Chondrocyte (in vitro differentiated cells): ENCODE measurements at regions not wholly inside any gene's neighbourhood (a gene's known extent, or its start where the extent isn't known, plus 50 kb on each side); places are given as distances from the start of the nearest gene placed in this dataset.

ENCODE experiments used
- DNase-seq: peaks from one replicate; pipeline ENCODE4 v3.0.0; 2021; ENCODE audit warnings: mixed read lengths, low spot score
- H3K27ac Mint-ChIP-seq: one replicate; pipeline ENCODE4 v1.8.0; 2021; ENCODE audit warnings: mild to moderate bottlenecking, moderate library complexity, mixed read lengths; ENCODE audit not compliant: unreplicated experiment
- H3K27me3 Mint-ChIP-seq: 2 replicates; pipeline ENCODE4 v1.8.0; 2021; ENCODE audit warnings: low read depth, mixed read lengths
- H3K36me3 Mint-ChIP-seq: 2 replicates; pipeline ENCODE4 v1.8.0; 2021; ENCODE audit warnings: low read depth, mixed read lengths
- H3K4me1 Mint-ChIP-seq: 2 replicates; pipeline ENCODE4 v1.8.0; 2021; ENCODE audit warnings: low read depth, mild to moderate bottlenecking, mixed read lengths
- H3K4me3 Mint-ChIP-seq: one replicate; pipeline ENCODE4 v1.8.0; 2021; ENCODE audit warnings: mild to moderate bottlenecking, moderate library complexity, mixed read lengths; ENCODE audit not compliant: unreplicated experiment
- H3K9me3 Mint-ChIP-seq: 2 replicates; pipeline ENCODE4 v1.8.0; 2021; ENCODE audit warnings: low read depth, mixed read lengths
- TF ChIP-seq, protein P1 (sequence below): fragments of 200-600 bp; sonication (generic); IDR thresholded peaks from 2 replicates; pipeline ENCODE4 v1.5.0; 2021; ENCODE audit warnings: antibody characterized with exemption, mild to moderate bottlenecking, moderate library complexity

GRCh38 chr10:123289432-123289831 lies 135.2 kb downstream of the BUB3 start:
- no peak for DNase-seq
- Mint-ChIP-seq H3K4me3 (no peak overlapping the region), H3K36me3 (no peaks in the 10 kb centered on the region), H3K4me1 (no peaks in the 10 kb centered on the region), H3K27me3 (no peaks in the 10 kb centered on the region), H3K9me3 (peaks cover 11% of the 10 kb centered on the region), H3K27ac (no peak overlapping the region)
- TF ChIP-seq, protein P1, sequence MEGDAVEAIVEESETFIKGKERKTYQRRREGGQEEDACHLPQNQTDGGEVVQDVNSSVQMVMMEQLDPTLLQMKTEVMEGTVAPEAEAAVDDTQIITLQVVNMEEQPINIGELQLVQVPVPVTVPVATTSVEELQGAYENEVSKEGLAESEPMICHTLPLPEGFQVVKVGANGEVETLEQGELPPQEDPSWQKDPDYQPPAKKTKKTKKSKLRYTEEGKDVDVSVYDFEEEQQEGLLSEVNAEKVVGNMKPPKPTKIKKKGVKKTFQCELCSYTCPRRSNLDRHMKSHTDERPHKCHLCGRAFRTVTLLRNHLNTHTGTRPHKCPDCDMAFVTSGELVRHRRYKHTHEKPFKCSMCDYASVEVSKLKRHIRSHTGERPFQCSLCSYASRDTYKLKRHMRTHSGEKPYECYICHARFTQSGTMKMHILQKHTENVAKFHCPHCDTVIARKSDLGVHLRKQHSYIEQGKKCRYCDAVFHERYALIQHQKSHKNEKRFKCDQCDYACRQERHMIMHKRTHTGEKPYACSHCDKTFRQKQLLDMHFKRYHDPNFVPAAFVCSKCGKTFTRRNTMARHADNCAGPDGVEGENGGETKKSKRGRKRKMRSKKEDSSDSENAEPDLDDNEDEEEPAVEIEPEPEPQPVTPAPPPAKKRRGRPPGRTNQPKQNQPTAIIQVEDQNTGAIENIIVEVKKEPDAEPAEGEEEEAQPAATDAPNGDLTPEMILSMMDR, result no peak

DNA sequence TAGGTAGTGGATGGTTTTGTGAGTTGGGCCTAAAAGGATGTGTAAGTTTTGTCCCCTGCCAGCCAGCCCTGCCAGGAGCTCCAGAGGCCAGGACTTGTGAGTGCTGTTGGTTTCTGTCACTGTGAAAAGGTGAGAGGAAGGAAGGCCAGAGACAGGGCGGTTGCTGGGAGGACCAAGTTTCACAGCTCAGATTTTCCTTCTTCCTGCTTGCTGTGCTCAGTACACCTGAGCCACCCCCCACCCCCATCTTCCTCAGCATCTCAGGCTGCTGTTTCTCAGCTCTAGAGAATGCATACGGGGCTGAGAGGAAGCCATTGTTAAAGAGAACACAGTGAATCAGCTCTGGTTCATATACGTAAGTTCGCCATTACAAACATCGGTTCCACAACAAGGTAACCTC lies 139.9 kb downstream of the BUB3 start:
- TF ChIP-seq, protein P1, result no peak
- Mint-ChIP-seq H3K4me3 (no peak overlapping the region), H3K27ac (no peak overlapping the region), H3K4me1 (no peaks in the 10 kb centered on the region), H3K36me3 (no peaks in the 10 kb centered on the region), H3K27me3 (no peaks in the 10 kb centered on the region), H3K9me3 (peaks cover 11% of the 10 kb centered on the region)
- no peak for DNase-seq

DNA sequence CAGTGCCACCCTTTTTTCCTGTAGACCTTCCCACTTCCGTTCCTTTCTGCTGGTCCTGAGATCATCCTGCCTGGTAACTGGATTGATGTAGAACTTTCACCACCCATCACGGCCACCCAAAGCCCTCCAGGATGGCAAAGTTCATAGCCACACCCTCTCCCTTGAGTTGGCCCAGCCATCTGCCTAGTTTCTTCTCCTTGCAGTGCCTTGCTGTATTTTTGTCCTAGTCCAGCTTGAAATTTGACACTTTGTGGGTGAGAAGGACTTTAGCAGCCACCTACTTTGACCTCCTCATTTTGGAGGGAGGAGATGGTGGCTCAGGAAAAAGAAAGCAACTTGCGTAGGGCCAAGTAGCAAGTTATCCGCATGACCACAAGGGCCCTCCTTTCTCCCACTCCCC lies 140.7 kb downstream of the BUB3 start:
- H3K9me3 Mint-ChIP-seq, result peaks cover 11% of the 10 kb centered on the region
- TF ChIP-seq, protein P1, result no peak
- H3K36me3 Mint-ChIP-seq, result no peaks in the 10 kb centered on the region
- no peak overlapping the region for H3K4me3 Mint-ChIP-seq
- no peak overlapping the region for H3K27ac Mint-ChIP-seq
- no peak for DNase-seq
- no peaks in the 10 kb centered on the region for H3K27me3 Mint-ChIP-seq
- no peaks in the 10 kb centered on the region for H3K4me1 Mint-ChIP-seq

GRCh38 chr10:123295644-123296043 lies 141.4 kb downstream of the BUB3 start:
- H3K9me3 Mint-ChIP-seq, result peaks cover 5% of the 10 kb centered on the region
- no peaks in the 10 kb centered on the region for H3K4me1 Mint-ChIP-seq
- no peak overlapping the region for H3K4me3 Mint-ChIP-seq
- no peak overlapping the region for H3K27ac Mint-ChIP-seq
- DNase-seq, result no peak
- no peaks in the 10 kb centered on the region for H3K27me3 Mint-ChIP-seq
- TF ChIP-seq, protein P1, result no peak
- no peaks in the 10 kb centered on the region for H3K36me3 Mint-ChIP-seq

- Mint-ChIP-seq H3K4me3 (no peak overlapping the region), H3K27ac (no peak overlapping the region), H3K4me1 (peaks cover 7% of the 10 kb centered on the region), H3K27me3 (no peaks in the 10 kb centered on the region), H3K9me3 (no peaks in the 10 kb centered on the region), H3K36me3 (no peaks in the 10 kb centered on the region)
- DNase-seq, result no peak
- TF ChIP-seq, protein P1, result no peak
These were observed 143.0 kb downstream of the BUB3 start for GRCh38 chr10:123297175-123297574.
